NK-92 treated with Interleukin-12 subunit alpha and Interleukin-12 subunit beta, amount 100 ng/mL, for 24 hours (cell line): ENCODE measurements at regions not wholly inside any gene's neighbourhood (a gene's known extent, or its start where the extent isn't known, plus 50 kb on each side); places are given as distances from the start of the nearest gene placed in this dataset.

ENCODE experiments used
- DNase-seq: peaks from one replicate; lab custom pipeline; 2025; lab: John Stamatoyannopoulos, UW

- DNase-seq = no peak
These were observed 55.2 kb downstream of the IRX2 start for GRCh38 chr5:2696156-2696807.

- DNase-seq = no peak
These were observed 56.1 kb downstream of the IRX2 start for GRCh38 chr5:2695200-2695891.

GRCh38 chr5:2691530-2691929 lies 59.9 kb downstream of the IRX2 start:
- no peak for DNase-seq

- DNase-seq = no peak
These were observed 61.2 kb downstream of the IRX2 start for GRCh38 chr5:2690293-2690692.

GRCh38 chr5:2688586-2688985 lies 62.9 kb downstream of the IRX2 start:
- DNase-seq = no peak

GRCh38 chr5:2687746-2688145 lies 63.7 kb downstream of the IRX2 start:
- no peak for DNase-seq

GRCh38 chr5:2686321-2687124 lies 65.0 kb downstream of the IRX2 start:
- no peak for DNase-seq

- no peak for DNase-seq
These were observed 65.7 kb downstream of the IRX2 start for GRCh38 chr5:2685651-2686272.

- no peak for DNase-seq
These were observed 66.9 kb downstream of the IRX2 start for GRCh38 chr5:2684606-2685005.

- no peak for DNase-seq
These were observed 67.8 kb downstream of the IRX2 start for GRCh38 chr5:2683720-2684119.

GRCh38 chr5:2681476-2681875 lies 70.0 kb downstream of the IRX2 start:
- no peak for DNase-seq

GRCh38 chr5:2680979-2681378 lies 70.5 kb downstream of the IRX2 start:
- DNase-seq = no peak

- DNase-seq = no peak
These were observed 73.8 kb downstream of the IRX2 start for GRCh38 chr5:2677689-2678088.

GRCh38 chr5:2675548-2675947 lies 75.9 kb downstream of the IRX2 start:
- DNase-seq = no peak

GRCh38 chr5:2674456-2674855 lies 77.0 kb downstream of the IRX2 start:
- DNase-seq = no peak

GRCh38 chr5:2670940-2671339 lies 80.5 kb downstream of the IRX2 start:
- DNase-seq = no peak

GRCh38 chr5:2669913-2670312 lies 81.6 kb downstream of the IRX2 start:
- DNase-seq = no peak

GRCh38 chr5:2669259-2669658 lies 82.2 kb downstream of the IRX2 start:
- DNase-seq = no peak

GRCh38 chr5:2666081-2666480 lies 85.4 kb downstream of the IRX2 start:
- no peak for DNase-seq

GRCh38 chr5:2663489-2663888 lies 88.0 kb downstream of the IRX2 start:
- no peak for DNase-seq

GRCh38 chr5:2660315-2660714 lies 91.2 kb downstream of the IRX2 start:
- no peak for DNase-seq

- no peak for DNase-seq
These were observed 92.5 kb downstream of the IRX2 start for GRCh38 chr5:2658881-2659470.
